Tibial nerve (tissue), 4 donors: ENCODE measurements at regions not wholly inside any gene's neighbourhood (a gene's known extent, or its start where the extent isn't known, plus 50 kb on each side); places are given as distances from the start of the nearest gene placed in this dataset.

Experiments used
- CTCF ChIP-seq, 5 experiments: fragments of 200-600 bp in 3 of 5; fragments of 450-650 bp in 2 of 5; sonication (generic) in 3 of 5; IDR thresholded peaks; one replicate each; pipeline ENCODE4 v1.5.1; 2016 to 2019; ENCODE audit warnings: antibody characterized with exemption in 5 of 5, mild to moderate bottlenecking in 3 of 5, moderate library complexity in 2 of 5
- EP300 ChIP-seq, 2 donors: sonication (generic); formaldehyde crosslinking; IDR thresholded peaks; one replicate each; pipeline ENCODE4 v1.6.1; 2017; ENCODE audit warnings: antibody characterized with exemption in 2 of 2, mild to moderate bottlenecking in 1 of 2
- POLR2A ChIP-seq, 2 donors: fragments of 450-650 bp; IDR thresholded peaks; one replicate each; pipeline ENCODE4 v1.6.1; 2017; ENCODE audit warnings: antibody characterized with exemption in 2 of 2, mild to moderate bottlenecking in 2 of 2, moderate library complexity in 2 of 2

- TF ChIP-seq CTCF (IDR thresholded peaks at IDR 0.05) (no peak), POLR2A (IDR thresholded peaks at IDR 0.05) (no peak), EP300 (IDR thresholded peaks at IDR 0.05) (no peak)
Observed at GRCh38 chr5:123735384-123735783, 223.4 kb downstream of the CSNK1G3 start.
